UCSD-AML1 (cell line): ENCODE measurements at regions not wholly inside any gene's neighbourhood (a gene's known extent, or its start where the extent isn't known, plus 50 kb on each side); places are given as distances from the start of the nearest gene placed in this dataset.

Source experiments
- DNase-seq: peaks from one replicate; lab custom pipeline; 2025; ENCODE audit not compliant: unreplicated experiment; lab: John Stamatoyannopoulos, UW

DNA sequence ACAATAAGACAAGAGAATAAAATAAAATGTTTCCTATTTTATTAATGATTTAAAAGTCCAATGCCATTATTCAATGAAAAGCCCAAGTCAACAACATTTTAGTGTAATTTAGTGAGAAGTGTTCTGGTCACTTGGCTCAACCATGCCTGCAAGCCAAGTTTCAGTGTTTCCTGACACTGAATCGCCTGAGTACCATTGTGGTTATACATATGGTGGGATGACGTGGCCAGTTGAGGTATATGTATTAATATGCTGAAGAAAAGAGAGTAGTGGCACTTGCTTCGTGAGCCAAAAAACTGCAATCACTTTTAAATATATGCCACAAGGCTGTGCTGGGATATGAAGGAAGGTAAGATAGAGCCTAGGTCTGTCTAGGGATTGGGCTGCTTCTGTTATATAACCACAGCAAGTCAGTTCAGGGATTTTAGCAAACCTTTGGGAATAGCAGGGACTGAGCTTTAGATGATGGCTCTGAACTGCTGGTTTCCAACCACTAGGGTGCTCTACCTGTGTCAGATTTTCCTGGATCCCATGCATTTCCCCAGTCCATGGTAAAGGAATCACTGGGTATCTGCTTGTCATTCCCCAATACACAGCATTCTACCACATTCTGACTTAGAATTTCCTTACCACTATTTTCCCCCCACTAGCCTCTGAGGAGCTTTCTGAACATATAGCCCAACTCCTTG is 214.0 kb upstream of the PRPS1L1 start:
- DNase-seq = no peak

- no peak for DNase-seq
Observed at GRCh38 chr7:18243731-18244130, 216.1 kb upstream of the PRPS1L1 start.

- DNase-seq = no peak
Observed at GRCh38 chr7:18250133-18250532, 222.5 kb upstream of the PRPS1L1 start.

GRCh38 chr7:18257711-18258110 is 230.1 kb upstream of the PRPS1L1 start:
- no peak for DNase-seq

GRCh38 chr7:18262058-18262457 is 233.5 kb upstream of the HDAC9 start:
- DNase-seq = no peak

GRCh38 chr7:18265611-18266281 is 229.8 kb upstream of the HDAC9 start:
- no peak for DNase-seq

- DNase-seq = no peak
Observed at GRCh38 chr7:18268571-18268970, 227.0 kb upstream of the HDAC9 start.

- no peak for DNase-seq
Observed at GRCh38 chr7:18276380-18276779, 219.2 kb upstream of the HDAC9 start.

DNA sequence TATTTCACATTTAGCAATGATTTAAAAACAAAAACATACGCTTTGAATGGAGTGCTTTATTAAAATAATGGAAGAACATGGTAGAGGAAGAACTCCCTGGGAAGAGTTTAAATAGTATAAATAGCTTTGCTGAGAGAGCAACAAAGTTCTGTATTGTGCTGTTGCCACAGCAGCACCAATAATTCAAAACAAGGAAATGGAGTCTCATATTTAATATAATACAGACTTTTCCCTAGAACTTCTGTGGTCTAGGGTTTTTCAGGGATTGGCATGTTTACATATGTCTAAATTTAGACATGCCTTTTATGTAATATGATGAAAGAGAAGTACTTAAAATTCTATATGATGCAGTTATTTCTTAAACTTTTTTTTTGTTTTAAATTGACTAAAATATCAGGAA is 217.2 kb upstream of the HDAC9 start:
- DNase-seq = no peak

- no peak for DNase-seq
Observed at GRCh38 chr7:18283045-18283444, 212.5 kb upstream of the HDAC9 start.

DNA sequence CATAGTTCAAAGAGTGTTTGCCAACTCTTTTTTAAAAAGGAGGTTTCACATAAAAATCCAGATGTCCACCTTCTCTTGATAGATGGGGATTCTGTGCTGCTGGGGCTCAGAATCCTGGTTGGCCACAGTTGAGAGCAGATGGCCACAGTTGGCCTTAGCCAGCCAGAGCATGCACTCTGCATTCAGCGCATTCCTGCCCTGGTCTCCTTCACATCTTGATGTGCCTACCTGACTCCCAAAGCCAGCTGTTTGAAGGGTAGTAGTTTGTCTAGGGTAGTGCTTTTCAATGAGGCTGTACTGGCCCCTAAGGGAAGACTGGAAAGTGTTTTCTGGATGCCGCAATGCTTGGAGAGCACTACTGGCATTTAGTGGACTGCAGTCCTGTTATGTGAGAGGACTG is 208.1 kb upstream of the HDAC9 start:
- no peak for DNase-seq

- DNase-seq = no peak
Observed at GRCh38 chr7:18288322-18289037, 207.1 kb upstream of the HDAC9 start.

GRCh38 chr7:18289788-18290187 is 205.8 kb upstream of the HDAC9 start:
- no peak for DNase-seq

DNA sequence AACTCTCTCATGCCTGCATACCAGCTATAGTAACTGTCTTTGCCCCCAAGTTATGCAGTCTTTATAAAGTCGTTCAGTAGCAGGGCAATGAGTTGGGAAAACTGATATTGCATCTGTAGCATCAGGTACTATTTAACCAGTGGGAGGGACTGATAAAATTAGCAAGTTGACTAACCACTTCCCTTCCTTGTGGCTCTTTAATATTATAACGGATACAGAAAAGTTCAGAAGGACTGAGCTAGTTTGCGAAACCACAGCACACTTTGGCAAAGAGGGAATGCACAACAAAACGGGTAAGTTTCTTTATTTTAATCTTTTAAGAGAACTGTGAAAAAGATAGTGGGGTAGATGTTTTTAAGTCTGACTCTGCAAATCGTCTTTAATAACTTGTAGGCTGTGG is 205.3 kb upstream of the HDAC9 start:
- DNase-seq = no peak

GRCh38 chr7:18290865-18291264 is 204.7 kb upstream of the HDAC9 start:
- no peak for DNase-seq

DNA sequence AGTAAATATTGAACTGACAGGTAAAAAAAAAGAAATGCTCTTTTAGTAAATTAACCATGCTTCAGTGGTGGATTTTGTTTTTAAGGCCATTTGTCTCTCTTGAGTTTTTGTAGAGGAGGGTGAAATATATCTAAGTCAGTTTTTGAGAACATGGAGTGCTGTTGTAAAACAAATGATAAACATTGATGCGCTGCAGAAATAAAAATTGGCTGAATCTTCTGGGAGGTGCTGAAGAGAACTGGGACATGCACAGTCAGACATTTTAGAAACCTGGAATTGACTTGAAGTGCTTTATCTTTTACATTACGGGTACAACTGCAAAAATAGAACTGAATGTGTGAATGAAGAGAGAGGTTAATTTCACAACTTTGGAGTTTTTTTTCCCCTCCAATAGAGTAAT is 203.0 kb upstream of the HDAC9 start:
- no peak for DNase-seq

GRCh38 chr7:18293759-18294158 is 201.8 kb upstream of the HDAC9 start:
- DNase-seq = no peak

DNA sequence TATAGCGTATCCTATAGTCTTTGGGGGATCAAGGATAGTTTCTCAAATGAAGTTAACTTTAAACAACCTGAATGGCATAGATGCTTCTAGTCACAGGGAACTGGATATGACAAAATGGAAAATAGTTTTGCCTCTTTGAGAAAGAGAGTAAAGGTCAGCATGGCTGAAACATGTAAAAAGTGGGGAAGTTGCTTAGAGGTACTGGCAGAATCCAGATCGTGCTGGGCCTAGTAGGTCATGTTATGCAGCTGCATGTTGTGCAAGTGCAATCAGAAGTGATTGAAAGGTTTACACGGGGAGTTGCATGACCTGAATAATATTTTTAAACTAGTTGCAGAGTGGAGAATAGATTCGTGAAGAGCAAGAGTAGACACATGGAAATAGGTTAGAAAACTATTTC is 201.1 kb upstream of the HDAC9 start:
- DNase-seq = no peak

GRCh38 chr7:18295781-18296423 is 199.6 kb upstream of the HDAC9 start:
- no peak for DNase-seq

DNA sequence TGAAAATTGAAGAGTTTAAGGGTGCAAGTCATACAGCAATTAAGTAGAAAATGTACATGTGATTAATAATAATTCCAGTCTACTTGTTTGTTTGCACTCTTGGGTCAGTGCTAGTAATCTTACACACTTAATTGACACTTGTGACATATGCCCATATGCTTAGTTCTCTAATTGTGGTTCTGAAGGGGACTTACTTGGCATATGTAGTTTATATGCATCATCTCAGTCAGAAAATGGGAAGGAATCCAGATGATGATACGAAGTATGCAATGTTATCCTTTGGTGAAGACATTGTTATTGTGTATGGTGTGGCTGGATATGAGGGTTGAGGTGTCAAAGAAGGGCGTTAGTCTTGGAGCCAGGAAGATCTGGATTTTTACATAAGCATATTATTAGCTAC is 193.5 kb upstream of the HDAC9 start:
- no peak for DNase-seq

GRCh38 chr7:18305866-18306265 is 189.7 kb upstream of the HDAC9 start:
- DNase-seq = no peak

GRCh38 chr7:18306696-18307095 is 188.9 kb upstream of the HDAC9 start:
- DNase-seq = no peak
